ENCODE measurements at regions not wholly inside any gene's neighbourhood (a gene's known extent, or its start where the extent isn't known, plus 50 kb on each side); places are given as distances from the start of the nearest gene placed in this dataset.

DNA sequence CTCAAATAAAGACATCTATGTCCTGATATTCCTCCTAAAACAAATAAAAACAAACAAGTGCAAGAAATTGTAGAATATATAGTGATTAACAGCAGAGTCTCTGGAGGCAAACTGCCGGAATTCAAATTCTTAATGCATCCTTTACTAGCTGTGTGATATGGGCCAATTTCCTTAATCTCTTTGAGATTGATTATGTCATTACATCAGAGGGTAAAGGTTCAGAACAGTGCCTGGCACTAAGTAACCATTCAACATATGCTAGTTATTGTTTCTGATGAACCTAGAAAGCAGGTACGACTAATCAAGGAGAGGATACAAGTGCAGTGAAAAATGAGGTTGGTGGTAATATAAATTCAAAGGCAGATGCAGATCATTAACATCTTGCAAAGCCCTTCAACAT is 81.1 kb upstream of the ADAMTS19 start:
- TF ChIP-seq, protein P1, sequence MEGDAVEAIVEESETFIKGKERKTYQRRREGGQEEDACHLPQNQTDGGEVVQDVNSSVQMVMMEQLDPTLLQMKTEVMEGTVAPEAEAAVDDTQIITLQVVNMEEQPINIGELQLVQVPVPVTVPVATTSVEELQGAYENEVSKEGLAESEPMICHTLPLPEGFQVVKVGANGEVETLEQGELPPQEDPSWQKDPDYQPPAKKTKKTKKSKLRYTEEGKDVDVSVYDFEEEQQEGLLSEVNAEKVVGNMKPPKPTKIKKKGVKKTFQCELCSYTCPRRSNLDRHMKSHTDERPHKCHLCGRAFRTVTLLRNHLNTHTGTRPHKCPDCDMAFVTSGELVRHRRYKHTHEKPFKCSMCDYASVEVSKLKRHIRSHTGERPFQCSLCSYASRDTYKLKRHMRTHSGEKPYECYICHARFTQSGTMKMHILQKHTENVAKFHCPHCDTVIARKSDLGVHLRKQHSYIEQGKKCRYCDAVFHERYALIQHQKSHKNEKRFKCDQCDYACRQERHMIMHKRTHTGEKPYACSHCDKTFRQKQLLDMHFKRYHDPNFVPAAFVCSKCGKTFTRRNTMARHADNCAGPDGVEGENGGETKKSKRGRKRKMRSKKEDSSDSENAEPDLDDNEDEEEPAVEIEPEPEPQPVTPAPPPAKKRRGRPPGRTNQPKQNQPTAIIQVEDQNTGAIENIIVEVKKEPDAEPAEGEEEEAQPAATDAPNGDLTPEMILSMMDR (IDR thresholded peaks at IDR 0.05; ENCODE audit: low read depth, low read length, missing control alignments) = no peak
- no peak for DNase-seq (ENCODE audit: low read depth)

GRCh38 chr5:129379406-129379805 is 80.7 kb upstream of the ADAMTS19 start:
- TF ChIP-seq, protein P1 (IDR thresholded peaks at IDR 0.05; ENCODE audit: low read depth, low read length, missing control alignments) = no peak
- no peak overlapping the region for H3K4me3 ChIP-seq (ENCODE audit: low read depth, low read length)
- no peak for DNase-seq (ENCODE audit: low read depth)

More for the DNA sequence above, 81.1 kb upstream of the ADAMTS19 start:
- no peak overlapping the region for H3K4me3 ChIP-seq (ENCODE audit: low read depth, low read length)

DNA sequence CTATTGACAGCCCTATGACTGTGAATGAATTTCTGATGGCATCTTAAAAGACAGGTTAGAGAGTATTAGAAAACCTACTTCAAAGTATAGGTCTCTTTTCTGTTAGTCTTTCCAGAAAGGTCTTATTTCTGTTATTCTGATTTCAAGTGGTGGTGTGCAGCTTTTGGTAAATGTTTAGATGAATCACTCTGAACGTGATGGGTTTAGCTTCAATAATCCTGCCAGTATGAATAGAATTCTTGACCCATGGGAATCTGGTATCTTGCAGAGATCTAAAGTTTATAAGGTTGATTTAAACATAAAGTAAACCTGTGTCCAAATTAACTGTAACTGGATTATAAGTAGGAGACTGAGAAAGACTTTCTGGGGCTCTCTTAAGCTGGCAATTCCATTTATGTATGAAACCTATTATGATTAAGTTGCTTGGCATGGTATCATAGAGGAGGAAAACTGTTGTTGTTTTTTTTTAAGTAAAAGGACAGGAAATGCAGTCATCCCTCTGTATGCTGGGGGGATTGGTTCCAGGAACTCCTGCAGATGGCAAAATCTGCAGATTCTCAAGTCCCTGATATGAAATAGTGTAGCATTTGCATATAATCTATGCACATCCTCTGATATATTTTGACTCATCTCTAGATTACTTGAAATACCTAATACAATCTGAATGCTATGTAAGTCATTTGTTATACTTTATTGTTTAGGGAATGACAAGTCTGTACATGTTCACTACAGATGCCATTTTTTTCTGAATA is 77.0 kb upstream of the ADAMTS19 start:
- TF ChIP-seq, protein P1 (IDR thresholded peaks at IDR 0.05; ENCODE audit: low read depth, low read length, missing control alignments) = no peak
- H3K4me3 ChIP-seq (ENCODE audit: low read depth, low read length) = no peak overlapping the region
- no peak for DNase-seq (ENCODE audit: low read depth)

GRCh38 chr5:129384193-129384592 is 75.9 kb upstream of the ADAMTS19 start:
- H3K4me3 ChIP-seq (ENCODE audit: low read depth, low read length) = no peak overlapping the region
- TF ChIP-seq, protein P1 (IDR thresholded peaks at IDR 0.05; ENCODE audit: low read depth, low read length, missing control alignments) = no peak
- DNase-seq (ENCODE audit: low read depth) = no peak

- TF ChIP-seq, protein P1 (IDR thresholded peaks at IDR 0.05; ENCODE audit: low read depth, low read length, missing control alignments) = no peak
- H3K4me3 ChIP-seq (ENCODE audit: low read depth, low read length) = no peak overlapping the region
- DNase-seq (ENCODE audit: low read depth) = no peak
Observed at GRCh38 chr5:129384736-129385135, 75.4 kb upstream of the ADAMTS19 start.

DNA sequence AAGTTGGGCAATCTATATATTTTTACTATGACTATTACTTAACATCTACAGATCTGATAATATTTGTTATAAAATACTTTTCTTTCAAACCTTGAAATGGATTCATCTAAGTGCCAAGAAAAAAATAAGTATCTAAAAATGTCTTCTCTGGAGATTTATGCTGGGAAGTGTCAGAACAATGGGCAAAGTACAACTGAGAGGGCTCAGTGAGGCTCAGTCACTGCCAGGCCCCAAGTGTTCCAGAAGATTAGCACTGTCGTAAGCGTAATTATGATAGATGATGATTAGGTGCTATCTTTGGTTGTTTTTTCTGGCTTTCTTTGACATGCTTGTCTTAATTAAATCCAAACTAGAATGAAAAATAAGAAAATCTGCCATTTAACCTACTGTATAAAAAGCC is 72.2 kb upstream of the ADAMTS19 start:
- DNase-seq (ENCODE audit: low read depth) = no peak
- TF ChIP-seq, protein P1 (IDR thresholded peaks at IDR 0.05; ENCODE audit: low read depth, low read length, missing control alignments) = no peak
- no peak overlapping the region for H3K4me3 ChIP-seq (ENCODE audit: low read depth, low read length)

DNA sequence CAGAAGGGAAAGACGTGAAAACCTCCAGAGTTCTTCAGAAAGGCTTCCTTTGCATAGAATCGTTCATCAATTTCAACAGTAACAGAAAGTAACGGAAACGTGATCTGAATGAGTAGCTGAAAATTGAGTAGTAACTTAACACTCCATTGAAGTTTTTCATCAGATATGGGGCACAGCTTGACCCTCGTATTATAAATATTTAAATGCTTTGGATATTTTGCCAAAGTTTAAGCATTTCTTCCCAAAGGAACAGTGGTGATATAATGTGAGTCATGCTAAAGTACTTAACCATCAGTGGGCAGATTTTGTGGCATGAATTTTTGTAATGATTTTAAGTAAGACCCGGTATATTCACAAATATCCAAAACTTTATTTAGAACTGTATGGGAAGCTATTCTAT is 67.4 kb upstream of the ADAMTS19 start:
- DNase-seq (ENCODE audit: low read depth) = no peak
- TF ChIP-seq, protein P1 (IDR thresholded peaks at IDR 0.05; ENCODE audit: low read depth, low read length, missing control alignments) = no peak
- H3K4me3 ChIP-seq (ENCODE audit: low read depth, low read length) = no peak overlapping the region

All from GM12864 (cell line).